SH-SY5Y (cell line): ENCODE measurements at regions not wholly inside any gene's neighbourhood (a gene's known extent, or its start where the extent isn't known, plus 50 kb on each side); places are given as distances from the start of the nearest gene placed in this dataset.

Experiments used
- GATA2 ChIP-seq: IDR thresholded peaks from 2 replicates; pipeline ENCODE4 v1.6.1; 2011; ENCODE audit warnings: mild to moderate bottlenecking, low read depth, low read length
- GATA3 ChIP-seq: IDR thresholded peaks from 2 replicates; pipeline ENCODE4 v1.6.1; 2011; ENCODE audit warnings: low read depth, mild to moderate bottlenecking, low read length, moderate library complexity

GRCh38 chr1:63148825-63149645, 173.3 kb upstream of the FOXD3 start:
- TF ChIP-seq GATA2 (no peak), GATA3 (no peak)
